ENCODE measurements at regions not wholly inside any gene's neighbourhood (a gene's known extent, or its start where the extent isn't known, plus 50 kb on each side); places are given as distances from the start of the nearest gene placed in this dataset.
A peak's percentile ranks its signal among the peaks of the same experiment; 100 is the strongest.

GRCh38 chr9:87781331-87781730 is 55.4 kb downstream of the CTSL start:
- DNase-seq = no peak

GRCh38 chr9:87783180-87783579 is 57.3 kb downstream of the CTSL start:
- DNase-seq = no peak

- DNase-seq = peak; percentile 20
Observed at GRCh38 chr9:87785315-87785970, 59.5 kb downstream of the CTSL start.

- DNase-seq = no peak
Observed at GRCh38 chr9:87786423-87786822, 60.5 kb downstream of the CTSL start.

- DNase-seq = no peak
Observed at GRCh38 chr9:87786876-87787275, 61.0 kb downstream of the CTSL start.

- DNase-seq = no peak
Observed at GRCh38 chr9:87787735-87788134, 61.8 kb downstream of the CTSL start.

GRCh38 chr9:87792831-87793288 is 66.9 kb downstream of the CTSL start:
- no peak for DNase-seq

- no peak for DNase-seq
Observed at GRCh38 chr9:87793292-87793691, 67.4 kb downstream of the CTSL start.

- DNase-seq = no peak
Observed at GRCh38 chr9:87795178-87795577, 69.3 kb downstream of the CTSL start.

- DNase-seq = peak; percentile 10
Observed at GRCh38 chr9:87796196-87796595, 70.3 kb downstream of the CTSL start.

- no peak for DNase-seq
Observed at GRCh38 chr9:87798261-87798833, 72.4 kb downstream of the CTSL start.

GRCh38 chr9:87799503-87799902 is 73.6 kb downstream of the CTSL start:
- DNase-seq = no peak

GRCh38 chr9:87800456-87800855 is 74.5 kb downstream of the CTSL start:
- DNase-seq = no peak

GRCh38 chr9:87801013-87801412 is 75.1 kb downstream of the CTSL start:
- no peak for DNase-seq

GRCh38 chr9:87803166-87803565 is 77.2 kb downstream of the CTSL start:
- no peak for DNase-seq

GRCh38 chr9:87803623-87804345 is 77.9 kb downstream of the CTSL start:
- no peak for DNase-seq

GRCh38 chr9:87805259-87805658 is 77.4 kb upstream of the SPATA31E1 start:
- no peak for DNase-seq

GRCh38 chr9:87810008-87810407 is 72.7 kb upstream of the SPATA31E1 start:
- DNase-seq = no peak

GRCh38 chr9:87810679-87811178 is 71.9 kb upstream of the SPATA31E1 start:
- DNase-seq = no peak

- DNase-seq = no peak
Observed at GRCh38 chr9:87812375-87813118, 70.1 kb upstream of the SPATA31E1 start.

- DNase-seq = no peak
Observed at GRCh38 chr9:87813119-87813463, 69.6 kb upstream of the SPATA31E1 start.

GRCh38 chr9:87816036-87816435 is 66.6 kb upstream of the SPATA31E1 start:
- no peak for DNase-seq

Measured in renal pelvis (tissue), 1 donor.